IMR-90 (cell line): ENCODE measurements at regions not wholly inside any gene's neighbourhood (a gene's known extent, or its start where the extent isn't known, plus 50 kb on each side); places are given as distances from the start of the nearest gene placed in this dataset.

Experiments
- ATAC-seq: fragments of 200-7000 bp; cut with Tn5 transposase; 2 replicates; pipeline ENCODE4 v1.9.1; 2020; ENCODE audit warnings: low read depth, mild to moderate bottlenecking, moderate library complexity
- BruUV-seq: library from RNA; stranded (reverse); fragments of 400-500 nt; replicated peaks from 2 replicates; lab custom pipeline; 2021; lab: Mats Ljungman, UMichigan
- CTCF ChIA-PET: fragments of 300-600 bp; formaldehyde crosslinking; extraction: SDS; loops from one replicate; lab custom pipeline; 2021; ENCODE audit warnings: antibody characterized with exemption; lab: Yijun Ruan, JAX
- POLR2A ChIA-PET: fragments of 300-600 bp; sonication (Branson Sonifier 250); formaldehyde crosslinking; loops from one replicate; lab custom pipeline; 2022; ENCODE audit warnings: antibody characterized with exemption; ENCODE audit not compliant: unreplicated experiment; lab: Charles Lee
- DNase-seq: peaks from one replicate; pipeline ENCODE4 v3.0.0; 2013
- H2AFZ ChIP-seq: replicated peaks from 2 replicates; pipeline ENCODE3; 2013; ENCODE audit warnings: low read length, mild to moderate bottlenecking; ENCODE audit not compliant: poor library complexity
- H2AK5ac ChIP-seq: 2 replicates; pipeline ENCODE4 v1.6.1; 2013; ENCODE audit warnings: low read depth, low read length, inconsistent platforms
- H2AK9ac ChIP-seq: replicated peaks from 2 replicates; pipeline ENCODE3; 2013; ENCODE audit warnings: mild to moderate bottlenecking, low read depth, low read length, moderate library complexity; ENCODE audit not compliant: poor library complexity
- H2BK120ac ChIP-seq: 2 replicates; pipeline ENCODE4 v1.6.1; 2013; ENCODE audit warnings: low read depth, low read length, inconsistent platforms
- H2BK15ac ChIP-seq: 3 replicates; pipeline ENCODE4 v1.6.1; 2013; ENCODE audit warnings: low read depth, low read length, inconsistent platforms
- H2BK20ac ChIP-seq: 2 replicates; pipeline ENCODE4 v1.6.1; 2013; ENCODE audit warnings: low read depth, mild to moderate bottlenecking, inconsistent platforms, low read length, moderate library complexity
- H2BK5ac ChIP-seq: 2 replicates; pipeline ENCODE4 v1.6.1; 2013; ENCODE audit warnings: mild to moderate bottlenecking, low read depth, low read length, inconsistent platforms; ENCODE audit not compliant: poor library complexity, severe bottlenecking
- H3K14ac ChIP-seq: replicated peaks from 2 replicates; pipeline ENCODE4 v1.6.1; 2013; ENCODE audit warnings: low read depth, low read length, inconsistent platforms
- H3K18ac ChIP-seq: 2 replicates; pipeline ENCODE4 v1.6.1; 2013; ENCODE audit warnings: low read depth, low read length, control low read depth
- H3K23ac ChIP-seq: 2 replicates; pipeline ENCODE4 v1.6.1; 2013; ENCODE audit warnings: low read depth, low read length, inconsistent platforms
- H3K27ac ChIP-seq: 2 replicates; pipeline ENCODE4 v1.5.1; 2013; ENCODE audit warnings: mild to moderate bottlenecking, control low read depth, low read length; ENCODE audit not compliant: insufficient read depth
- H3K27me3 ChIP-seq: 2 replicates; pipeline ENCODE4 v1.6.1; 2013; ENCODE audit warnings: low read length; ENCODE audit not compliant: control insufficient read depth, insufficient read depth
- H3K36me3 ChIP-seq: 2 replicates; pipeline ENCODE4 v1.6.1; 2013; ENCODE audit warnings: low read length, mixed read lengths; ENCODE audit not compliant: control insufficient read depth, insufficient read depth
- H3K4ac ChIP-seq: 2 replicates; pipeline ENCODE4 v1.6.1; 2013; ENCODE audit warnings: low read depth, low read length, inconsistent platforms
- H3K4me1 ChIP-seq: 2 replicates; pipeline ENCODE4 v1.6.1; 2013; ENCODE audit warnings: low read length, mixed read lengths; ENCODE audit not compliant: control insufficient read depth, insufficient read depth
- H3K4me2 ChIP-seq: 2 replicates; pipeline ENCODE4 v1.6.1; 2013; ENCODE audit warnings: low read depth, mild to moderate bottlenecking, control low read depth, low read length, moderate library complexity
- H3K4me3 ChIP-seq: 2 replicates; pipeline ENCODE4 v1.5.1; 2013; ENCODE audit warnings: low read depth, mild to moderate bottlenecking, control low read depth, low read length, moderate library complexity; ENCODE audit not compliant: insufficient read depth
- H3K56ac ChIP-seq: 2 replicates; pipeline ENCODE4 v1.6.1; 2013; ENCODE audit warnings: low read length, inconsistent platforms; ENCODE audit not compliant: insufficient read depth; ENCODE audit errors: extremely low read depth
- H3K79me1 ChIP-seq, 2 experiments: 2 replicates each; pipeline ENCODE4 v1.6.1; 2013; ENCODE audit warnings: low read length in 2 of 2, inconsistent platforms in 1 of 2, low read depth in 1 of 2
- H3K9ac ChIP-seq: 2 replicates; pipeline ENCODE4 v1.6.1; 2013; ENCODE audit warnings: low read depth, low read length, control low read depth
- H3K9me1 ChIP-seq: 2 replicates; pipeline ENCODE4 v1.6.1; 2013; ENCODE audit warnings: low read length, inconsistent platforms; ENCODE audit not compliant: insufficient read depth
- H3K9me3 ChIP-seq: 2 replicates; pipeline ENCODE4 v1.6.1; 2013; ENCODE audit warnings: low read length; ENCODE audit not compliant: control insufficient read depth, insufficient read depth
- H4K20me1 ChIP-seq: 2 replicates; pipeline ENCODE4 v1.6.1; 2013; ENCODE audit warnings: low read length, inconsistent platforms; ENCODE audit not compliant: insufficient read depth
- H4K5ac ChIP-seq: 2 replicates; pipeline ENCODE4 v1.6.1; 2013; ENCODE audit warnings: mild to moderate bottlenecking, low read depth, low read length, control low read depth
- H4K8ac ChIP-seq, 2 experiments: 2 replicates each; pipeline ENCODE4 v1.6.1; 2013; ENCODE audit warnings: low read depth in 2 of 2, low read length in 2 of 2, control low read depth in 1 of 2, inconsistent platforms in 1 of 2
- H4K91ac ChIP-seq: 2 replicates; pipeline ENCODE4 v1.6.1; 2013; ENCODE audit warnings: low read depth, low read length, inconsistent platforms; ENCODE audit not compliant: insufficient read depth
- BHLHE40 ChIP-seq: fragments of 150-350 bp; IDR thresholded peaks from 2 replicates; pipeline ENCODE4 v1.6.1; 2016; ENCODE audit warnings: mild to moderate bottlenecking, low read depth, low read length
- CEBPB ChIP-seq: IDR thresholded peaks from 2 replicates; pipeline ENCODE4 v1.6.1; 2012; ENCODE audit warnings: low read depth, low read length, improper control_type of control experiment
- CHD1 ChIP-seq: IDR thresholded peaks from 2 replicates; pipeline ENCODE4 v1.6.1; 2012; ENCODE audit warnings: low read depth, low read length, improper control_type of control experiment
- FOS ChIP-seq: fragments of 150-350 bp; IDR thresholded peaks from 2 replicates; pipeline ENCODE4 v1.6.1; 2016; ENCODE audit warnings: low read depth, low read length
- MAFK ChIP-seq: IDR thresholded peaks from 2 replicates; pipeline ENCODE4 v1.6.1; 2012; ENCODE audit warnings: low read depth, low read length, improper control_type of control experiment
- MAZ ChIP-seq: IDR thresholded peaks from 2 replicates; pipeline ENCODE4 v1.6.1; 2012; ENCODE audit warnings: low read depth, mild to moderate bottlenecking, low read length, improper control_type of control experiment, moderate library complexity, borderline replicate concordance
- MXI1 ChIP-seq: IDR thresholded peaks from 2 replicates; pipeline ENCODE4 v1.6.1; 2012; ENCODE audit warnings: low read depth, mild to moderate bottlenecking, low read length, moderate library complexity, borderline replicate concordance
- NFE2L2 ChIP-seq: fragments of 150-350 bp; IDR thresholded peaks from 2 replicates; pipeline ENCODE4 v1.6.1; 2016; ENCODE audit warnings: low read depth, mild to moderate bottlenecking, low read length
- POLR2A ChIP-seq: IDR thresholded peaks from 2 replicates; pipeline ENCODE4 v1.6.1; 2012; ENCODE audit warnings: mild to moderate bottlenecking, low read depth, low read length
- RAD21 ChIP-seq: IDR thresholded peaks from 2 replicates; pipeline ENCODE4 v1.6.1; 2012; ENCODE audit warnings: low read length, improper control_type of control experiment
- RCOR1 ChIP-seq: IDR thresholded peaks from 2 replicates; pipeline ENCODE4 v1.6.1; 2012; ENCODE audit warnings: mild to moderate bottlenecking, low read length, improper control_type of control experiment; ENCODE audit not compliant: insufficient replicate concordance
- RFX5 ChIP-seq: IDR thresholded peaks from 2 replicates; pipeline ENCODE4 v1.8.0; 2012; ENCODE audit warnings: low read depth, mild to moderate bottlenecking, low read length, moderate library complexity
- SMC3 ChIP-seq: fragments of 150-350 bp; IDR thresholded peaks from 2 replicates; pipeline ENCODE4 v1.6.1; 2016; ENCODE audit warnings: low read depth, mild to moderate bottlenecking, antibody characterized with exemption, low read length, moderate library complexity
- WGBS, 2 experiments: methylation state at CpG; one replicate each; pipeline versions ENCODE4 v1.1.5 to v1.1.7; 2013; ENCODE audit warnings: missing lambda C conversion rate in 2 of 2; ENCODE audit not compliant: insufficient read length in 1 of 2; ENCODE audit errors: extremely low coverage in 2 of 2; 5-methylcytosine and 5-hydroxymethylcytosine counted together
- dilution Hi-C: fragments of 300-500 bp; cut with HindIII; formaldehyde crosslinking; loops from one replicate; pipeline ENCODE4 v1.14.3; 2018; ENCODE audit warnings: low sequenced_read_pairs; ENCODE audit not compliant: unreplicated experiment
- in situ Hi-C: fragments of 300-500 bp; cut with MboI; formaldehyde crosslinking; loops from 3 replicates; pipeline ENCODE4 v1.14.3; 2019; ENCODE audit warnings: low sequenced_read_pairs, inconsistent platforms, mixed read lengths
- intact Hi-C: fragments of 100-400 bp; cut with micrococcal nuclease; formaldehyde crosslinking; loops from 2 replicates; pipeline ENCODE4 v1.10.0; 2022
- TF ChIP-seq, protein P1 (sequence below): fragments of 150-350 bp; IDR thresholded peaks from 2 replicates; pipeline ENCODE4 v1.6.1; 2016; ENCODE audit warnings: low read depth, mild to moderate bottlenecking, low read length, moderate library complexity, borderline replicate concordance
- TF ChIP-seq, protein P2 (sequence below): conservative IDR thresholded peaks from 2 replicates; pipeline ENCODE4 v1.5.1; 2012; ENCODE audit warnings: mild to moderate bottlenecking, low read depth, low read length, improper control_type of control experiment
- TF ChIP-seq, protein P3 (sequence below): fragments of 150-350 bp; IDR thresholded peaks from 2 replicates; pipeline ENCODE4 v1.6.1; 2017; ENCODE audit warnings: mild to moderate bottlenecking, antibody characterized with exemption, low read length, low read depth

GRCh38 chr18:5632041-5632440, 88.2 kb upstream of the EPB41L3 start:
- H2BK20ac ChIP-seq = no peak overlapping the region
- H4K20me1 ChIP-seq = no peaks in the 10 kb centered on the region
- H3K9me3 ChIP-seq = no peaks in the 10 kb centered on the region
- no peaks in the 10 kb centered on the region for H3K79me1 ChIP-seq
- H3K27ac ChIP-seq = no peak overlapping the region
- no peak overlapping the region for H4K5ac ChIP-seq
- H4K8ac ChIP-seq = no peak overlapping the region
- CTCF ChIA-PET = no interaction called here
- H3K27me3 ChIP-seq = peaks cover 17% of the 10 kb centered on the region
- H3K18ac ChIP-seq = no peak overlapping the region
- intact Hi-C loops = no loop called here
- no CpG with 5 or more reads among the region's 3 CpGs for WGBS, 2 experiments
- H3K14ac ChIP-seq = no peak overlapping the region
- POLR2A ChIA-PET = no interaction called here
- no peak overlapping the region for H2AK5ac ChIP-seq
- dilution Hi-C loops = no loop called here
- H3K9ac ChIP-seq = no peak overlapping the region
- H2BK15ac ChIP-seq = no peak overlapping the region
- no peak overlapping the region for H2BK5ac ChIP-seq
- DNase-seq (no peak), ATAC-seq (no peak)
- H3K36me3 ChIP-seq = no peaks in the 10 kb centered on the region
- H3K23ac ChIP-seq = no peak overlapping the region
- no peak overlapping the region for H3K4me2 ChIP-seq
- TF ChIP-seq CHD1 (no peak), MXI1 (no peak), RCOR1 (no peak), CEBPB (no peak), NFE2L2 (no peak), SMC3 (no peak), RAD21 (no peak), MAZ (no peak), FOS (no peak), POLR2A (no peak), BHLHE40 (no peak), RFX5 (no peak), MAFK (no peak)
- TF ChIP-seq, protein P1, sequence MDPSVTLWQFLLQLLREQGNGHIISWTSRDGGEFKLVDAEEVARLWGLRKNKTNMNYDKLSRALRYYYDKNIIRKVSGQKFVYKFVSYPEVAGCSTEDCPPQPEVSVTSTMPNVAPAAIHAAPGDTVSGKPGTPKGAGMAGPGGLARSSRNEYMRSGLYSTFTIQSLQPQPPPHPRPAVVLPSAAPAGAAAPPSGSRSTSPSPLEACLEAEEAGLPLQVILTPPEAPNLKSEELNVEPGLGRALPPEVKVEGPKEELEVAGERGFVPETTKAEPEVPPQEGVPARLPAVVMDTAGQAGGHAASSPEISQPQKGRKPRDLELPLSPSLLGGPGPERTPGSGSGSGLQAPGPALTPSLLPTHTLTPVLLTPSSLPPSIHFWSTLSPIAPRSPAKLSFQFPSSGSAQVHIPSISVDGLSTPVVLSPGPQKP = no peak
- TF ChIP-seq, protein P2, sequence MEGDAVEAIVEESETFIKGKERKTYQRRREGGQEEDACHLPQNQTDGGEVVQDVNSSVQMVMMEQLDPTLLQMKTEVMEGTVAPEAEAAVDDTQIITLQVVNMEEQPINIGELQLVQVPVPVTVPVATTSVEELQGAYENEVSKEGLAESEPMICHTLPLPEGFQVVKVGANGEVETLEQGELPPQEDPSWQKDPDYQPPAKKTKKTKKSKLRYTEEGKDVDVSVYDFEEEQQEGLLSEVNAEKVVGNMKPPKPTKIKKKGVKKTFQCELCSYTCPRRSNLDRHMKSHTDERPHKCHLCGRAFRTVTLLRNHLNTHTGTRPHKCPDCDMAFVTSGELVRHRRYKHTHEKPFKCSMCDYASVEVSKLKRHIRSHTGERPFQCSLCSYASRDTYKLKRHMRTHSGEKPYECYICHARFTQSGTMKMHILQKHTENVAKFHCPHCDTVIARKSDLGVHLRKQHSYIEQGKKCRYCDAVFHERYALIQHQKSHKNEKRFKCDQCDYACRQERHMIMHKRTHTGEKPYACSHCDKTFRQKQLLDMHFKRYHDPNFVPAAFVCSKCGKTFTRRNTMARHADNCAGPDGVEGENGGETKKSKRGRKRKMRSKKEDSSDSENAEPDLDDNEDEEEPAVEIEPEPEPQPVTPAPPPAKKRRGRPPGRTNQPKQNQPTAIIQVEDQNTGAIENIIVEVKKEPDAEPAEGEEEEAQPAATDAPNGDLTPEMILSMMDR = no peak
- TF ChIP-seq, protein P3, sequence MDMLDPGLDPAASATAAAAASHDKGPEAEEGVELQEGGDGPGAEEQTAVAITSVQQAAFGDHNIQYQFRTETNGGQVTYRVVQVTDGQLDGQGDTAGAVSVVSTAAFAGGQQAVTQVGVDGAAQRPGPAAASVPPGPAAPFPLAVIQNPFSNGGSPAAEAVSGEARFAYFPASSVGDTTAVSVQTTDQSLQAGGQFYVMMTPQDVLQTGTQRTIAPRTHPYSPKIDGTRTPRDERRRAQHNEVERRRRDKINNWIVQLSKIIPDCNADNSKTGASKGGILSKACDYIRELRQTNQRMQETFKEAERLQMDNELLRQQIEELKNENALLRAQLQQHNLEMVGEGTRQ = no peak
- H4K91ac ChIP-seq = no peak overlapping the region
- no peak overlapping the region for H3K56ac ChIP-seq
- H2BK120ac ChIP-seq = no peak overlapping the region
- no peaks in the 10 kb centered on the region for H3K9me1 ChIP-seq
- H3K4me3 ChIP-seq = no peak overlapping the region
- no peak overlapping the region for H2AK9ac ChIP-seq
- H3K4me1 ChIP-seq = no peaks in the 10 kb centered on the region; the same call in 1 of the 2 replicates
- H3K4ac ChIP-seq = no peak overlapping the region
- no TSS peak for BruUV-seq
- no peak overlapping the region for H2AFZ ChIP-seq
- in situ Hi-C loops = no loop called here
